Keratinocyte (primary cell): ENCODE measurements at regions not wholly inside any gene's neighbourhood (a gene's known extent, or its start where the extent isn't known, plus 50 kb on each side); places are given as distances from the start of the nearest gene placed in this dataset.

Experiments
- DNase-seq: peaks from one replicate; pipeline ENCODE4 v3.0.0-alpha.2; 2011; ENCODE audit warnings: low read depth, missing footprints, low spot score
- FAIRE-seq: peaks from 2 replicates; lab custom pipeline; 2011; peaks lifted over from hg19 to GRCh38; lab: Jason Lieb, UNC
- H2AFZ ChIP-seq: 2 replicates; pipeline ENCODE4 v1.6.0; 2012; ENCODE audit warnings: low read length, control low read depth, inconsistent platforms; ENCODE audit not compliant: control insufficient read depth
- H3K27ac ChIP-seq: 2 replicates; pipeline ENCODE4 v1.5.1; 2011; ENCODE audit warnings: low read length; ENCODE audit not compliant: control insufficient read depth, insufficient read depth
- H3K27me3 ChIP-seq: 3 replicates; pipeline ENCODE4 v1.6.0; 2011; ENCODE audit warnings: low read length; ENCODE audit not compliant: control insufficient read depth, insufficient read depth; ENCODE audit errors: extremely low read depth
- H3K36me3 ChIP-seq, 2 experiments: 2 replicates in 1 of 2; 3 replicates in 1 of 2; pipeline ENCODE4 v1.5.1; 2011; ENCODE audit warnings: low read length in 2 of 2, mild to moderate bottlenecking in 1 of 2; ENCODE audit not compliant: control insufficient read depth in 2 of 2, insufficient read depth in 2 of 2; ENCODE audit errors: extremely low read depth in 1 of 2
- H3K4me1 ChIP-seq: 3 replicates; pipeline ENCODE4 v1.5.1; 2011; ENCODE audit warnings: low read length; ENCODE audit not compliant: control insufficient read depth, insufficient read depth; ENCODE audit errors: extremely low read depth
- H3K4me2 ChIP-seq: 3 replicates; pipeline ENCODE4 v1.6.0; 2011; ENCODE audit warnings: low read depth, low read length; ENCODE audit not compliant: control insufficient read depth, insufficient read depth; ENCODE audit errors: extremely low read depth
- H3K4me3 ChIP-seq, 3 experiments: fragments of 200-600 bp in 1 of 3; sonication (generic) in 1 of 3; 2 replicates in 2 of 3; 3 replicates in 1 of 3; pipeline ENCODE4 v1.5.1; 2011 to 2016; ENCODE audit warnings: low read length in 3 of 3, mild to moderate bottlenecking in 3 of 3, control low read depth in 2 of 3, inconsistent platforms in 1 of 3, low read depth in 1 of 3, mixed read lengths in 1 of 3, mixed run types in 1 of 3, moderate library complexity in 1 of 3; ENCODE audit not compliant: control insufficient read depth in 2 of 3, insufficient read depth in 2 of 3; ENCODE audit errors: extremely low read depth in 1 of 3
- H3K79me2 ChIP-seq: 2 replicates; pipeline ENCODE4 v1.6.0; 2012; ENCODE audit warnings: low read length; ENCODE audit not compliant: control insufficient read depth, insufficient read depth
- H3K9ac ChIP-seq: 3 replicates; pipeline ENCODE4 v1.6.0; 2011; ENCODE audit warnings: low read length; ENCODE audit not compliant: control insufficient read depth, insufficient read depth; ENCODE audit errors: extremely low read depth
- H3K9me1 ChIP-seq: 3 replicates; pipeline ENCODE4 v1.6.0; 2011; ENCODE audit warnings: low read length; ENCODE audit not compliant: control insufficient read depth, insufficient read depth; ENCODE audit errors: extremely low read depth
- H3K9me3 ChIP-seq: 2 replicates; pipeline ENCODE4 v1.5.1; 2012; ENCODE audit warnings: low read depth, low read length; ENCODE audit not compliant: control insufficient read depth
- H4K20me1 ChIP-seq: 3 replicates; pipeline ENCODE4 v1.6.0; 2011; ENCODE audit warnings: low read length; ENCODE audit not compliant: control insufficient read depth, insufficient read depth; ENCODE audit errors: extremely low read depth
- CTCF ChIP-seq, 3 experiments: IDR thresholded peaks in 1 of 3; conservative IDR thresholded peaks in 1 of 3; optimal IDR thresholded peaks in 1 of 3; 2 replicates in 2 of 3; 3 replicates in 1 of 3; pipeline versions ENCODE3 to v1.5.1; 2011; ENCODE audit warnings: low read length in 3 of 3, mild to moderate bottlenecking in 3 of 3, moderate library complexity in 2 of 3, control low read depth in 1 of 3, inconsistent platforms in 1 of 3; ENCODE audit not compliant: insufficient read depth in 2 of 3; ENCODE audit errors: extremely low read depth in 1 of 3
- EZH2 ChIP-seq: IDR thresholded peaks from one replicate; pipeline ENCODE4 v1.6.1; 2012; ENCODE audit warnings: inconsistent platforms, mild to moderate bottlenecking, low read length, moderate library complexity
- dilution Hi-C: fragments of 300-500 bp; cut with MboI; formaldehyde crosslinking; loops from one replicate; pipeline ENCODE4 v1.7.0; 2020; ENCODE audit warnings: low sequenced_read_pairs; ENCODE audit not compliant: extremely low pct_ligation_motif_present

DNA sequence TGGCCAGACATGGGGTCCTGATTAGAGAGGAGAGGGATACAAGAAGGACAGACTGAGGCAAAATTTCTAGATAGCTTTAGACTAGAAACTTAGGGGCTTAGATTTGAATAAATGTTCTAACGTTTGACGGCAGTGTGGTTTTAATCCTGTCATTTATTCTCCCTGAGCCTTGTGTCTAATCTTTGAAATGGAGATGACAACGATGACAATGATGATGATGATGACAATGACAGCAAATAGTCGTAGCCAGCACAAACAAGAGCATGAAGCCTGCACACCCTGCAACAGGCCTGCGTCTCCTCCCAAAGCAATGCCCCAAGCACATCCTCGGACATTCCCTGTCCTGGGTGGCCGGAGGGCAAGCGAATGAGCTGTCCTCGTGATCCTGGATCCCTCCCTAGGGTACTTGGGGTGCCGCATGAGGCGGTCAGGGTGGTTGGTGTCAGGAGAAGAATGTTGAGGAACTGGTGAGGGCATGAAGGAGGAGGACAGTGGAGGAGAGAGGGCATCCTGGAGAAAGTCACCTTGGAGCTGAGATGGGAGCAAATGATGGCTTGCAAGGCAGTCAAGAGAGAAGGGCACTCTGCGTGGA, 502.1 kb upstream of the B3GAT1 start:
- Histone ChIP-seq H3K4me1 (no peaks in the 10 kb centered on the region), H3K4me2 (no peak overlapping the region), H3K36me3 (no peaks in the 10 kb centered on the region), H3K9me1 (no peaks in the 10 kb centered on the region), H3K27me3 (no peaks in the 10 kb centered on the region), H3K9ac (no peak overlapping the region), H2AFZ (no peak overlapping the region), H3K27ac (no peak overlapping the region), H3K4me3 (no peak overlapping the region), H3K79me2 (no peaks in the 10 kb centered on the region), H3K9me3 (peaks cover 5% of the 10 kb centered on the region), H4K20me1 (no peaks in the 10 kb centered on the region)
- no peak for DNase-seq
- no peak for TF ChIP-seq EZH2
- no peak for TF ChIP-seq CTCF (optimal IDR thresholded peaks at IDR 0.05 in 1 of 3, IDR thresholded peaks at IDR 0.05 in 1 of 3, conservative IDR thresholded peaks at IDR 0.05 in 1 of 3; ENCODE audit: extremely low read depth in 1 of 3, insufficient read depth in 2 of 3, low read length in 3 of 3)
- dilution Hi-C loops, result no loop called here
- no peak for FAIRE-seq

GRCh38 chr11:134913391-134913790, 501.3 kb upstream of the B3GAT1 start:
- Histone ChIP-seq H3K9me3 (peaks cover 5% of the 10 kb centered on the region), H4K20me1 (no peaks in the 10 kb centered on the region), H3K27ac (no peak overlapping the region), H2AFZ (no peak overlapping the region), H3K27me3 (no peaks in the 10 kb centered on the region), H3K4me2 (no peak overlapping the region), H3K9ac (no peak overlapping the region), H3K79me2 (no peaks in the 10 kb centered on the region), H3K4me1 (no peaks in the 10 kb centered on the region), H3K36me3 (no peaks in the 10 kb centered on the region), H3K9me1 (no peaks in the 10 kb centered on the region), H3K4me3 (no peak overlapping the region)
- no peak for TF ChIP-seq EZH2
- TF ChIP-seq CTCF (optimal IDR thresholded peaks at IDR 0.05 in 1 of 3, IDR thresholded peaks at IDR 0.05 in 1 of 3, conservative IDR thresholded peaks at IDR 0.05 in 1 of 3; ENCODE audit: extremely low read depth in 1 of 3, insufficient read depth in 2 of 3, low read length in 3 of 3), result no peak
- no peak for DNase-seq
- FAIRE-seq, result no peak
- dilution Hi-C loops, result no loop called here
